HFF-Myc (cell line): ENCODE measurements at regions not wholly inside any gene's neighbourhood (a gene's known extent, or its start where the extent isn't known, plus 50 kb on each side); places are given as distances from the start of the nearest gene placed in this dataset.

Source experiments
- DNase-seq: peaks from one replicate; pipeline ENCODE4 v3.0.0-alpha.2; 2011; ENCODE audit warnings: low read depth; ENCODE audit errors: extremely low read depth
- H3K4me3 ChIP-seq: replicated peaks from 2 replicates; pipeline ENCODE4 v1.5.1; 2011; ENCODE audit warnings: low read depth, mild to moderate bottlenecking, control low read depth, low read length
- TF ChIP-seq, protein P1 (sequence below): IDR thresholded peaks from 2 replicates; pipeline ENCODE4 v1.5.1; 2012; ENCODE audit warnings: mild to moderate bottlenecking, low read depth, low read length, control low read depth; ENCODE audit errors: missing control alignments

DNA sequence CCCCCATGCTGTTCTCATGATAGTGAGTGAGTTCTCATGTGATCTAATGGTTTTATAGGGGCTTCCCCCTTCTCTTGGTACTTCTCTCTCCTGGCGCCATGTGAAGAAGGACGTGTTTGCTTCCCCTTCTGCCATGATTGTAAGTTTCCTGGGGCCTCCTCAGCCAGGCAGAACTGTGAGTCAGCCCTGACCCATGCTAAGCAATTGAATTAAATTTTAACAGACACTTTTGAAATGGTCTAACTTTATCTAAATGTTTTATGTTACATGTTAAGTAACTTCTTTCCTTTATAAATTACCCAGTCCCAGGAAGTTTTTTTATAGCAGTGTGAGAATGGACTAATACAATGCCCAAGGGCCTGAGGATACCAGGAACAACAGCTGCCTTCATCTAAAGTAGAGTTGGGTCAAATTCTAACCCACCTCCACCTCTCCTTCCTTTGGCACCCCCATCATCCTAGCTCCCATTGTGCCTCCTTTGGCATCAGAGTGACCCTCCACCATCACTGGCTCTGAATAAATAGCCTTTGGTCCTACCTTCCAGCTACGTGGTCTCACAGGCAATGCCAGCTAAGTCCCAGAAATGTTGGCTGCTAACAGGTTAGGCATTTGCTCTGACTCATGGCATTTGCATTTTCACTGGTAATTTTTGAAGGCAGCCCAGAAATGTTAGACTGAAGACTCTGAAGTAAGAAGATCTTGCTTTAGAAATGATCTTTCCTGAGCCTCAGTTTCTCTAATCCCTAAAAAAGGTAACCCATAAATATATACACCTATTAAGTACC is 182.1 kb downstream of the MOSPD2 start:
- TF ChIP-seq, protein P1, sequence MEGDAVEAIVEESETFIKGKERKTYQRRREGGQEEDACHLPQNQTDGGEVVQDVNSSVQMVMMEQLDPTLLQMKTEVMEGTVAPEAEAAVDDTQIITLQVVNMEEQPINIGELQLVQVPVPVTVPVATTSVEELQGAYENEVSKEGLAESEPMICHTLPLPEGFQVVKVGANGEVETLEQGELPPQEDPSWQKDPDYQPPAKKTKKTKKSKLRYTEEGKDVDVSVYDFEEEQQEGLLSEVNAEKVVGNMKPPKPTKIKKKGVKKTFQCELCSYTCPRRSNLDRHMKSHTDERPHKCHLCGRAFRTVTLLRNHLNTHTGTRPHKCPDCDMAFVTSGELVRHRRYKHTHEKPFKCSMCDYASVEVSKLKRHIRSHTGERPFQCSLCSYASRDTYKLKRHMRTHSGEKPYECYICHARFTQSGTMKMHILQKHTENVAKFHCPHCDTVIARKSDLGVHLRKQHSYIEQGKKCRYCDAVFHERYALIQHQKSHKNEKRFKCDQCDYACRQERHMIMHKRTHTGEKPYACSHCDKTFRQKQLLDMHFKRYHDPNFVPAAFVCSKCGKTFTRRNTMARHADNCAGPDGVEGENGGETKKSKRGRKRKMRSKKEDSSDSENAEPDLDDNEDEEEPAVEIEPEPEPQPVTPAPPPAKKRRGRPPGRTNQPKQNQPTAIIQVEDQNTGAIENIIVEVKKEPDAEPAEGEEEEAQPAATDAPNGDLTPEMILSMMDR: no peak
- no peak for DNase-seq
- H3K4me3 ChIP-seq: no peak overlapping the region

DNA sequence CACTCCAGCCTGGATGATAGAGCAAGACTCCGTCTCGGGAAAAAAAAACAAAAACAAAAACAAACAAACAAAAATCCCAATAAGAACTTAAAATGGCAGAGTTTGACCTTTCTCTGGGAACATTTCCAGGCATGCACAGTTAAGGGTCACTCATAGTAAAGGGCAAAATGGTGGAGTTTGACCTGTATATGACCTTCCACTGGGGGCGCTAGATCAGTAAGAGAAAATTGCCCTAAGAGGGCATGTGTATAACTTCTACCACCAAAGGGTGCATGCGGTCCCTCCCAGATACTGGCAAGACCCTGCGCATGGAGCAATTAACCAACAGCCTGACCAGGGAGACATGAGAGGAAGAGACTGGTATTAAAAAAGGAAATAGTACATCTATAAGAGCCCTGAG is 177.2 kb downstream of the MOSPD2 start:
- no peak overlapping the region for H3K4me3 ChIP-seq
- no peak for DNase-seq
- TF ChIP-seq, protein P1: no peak

DNA sequence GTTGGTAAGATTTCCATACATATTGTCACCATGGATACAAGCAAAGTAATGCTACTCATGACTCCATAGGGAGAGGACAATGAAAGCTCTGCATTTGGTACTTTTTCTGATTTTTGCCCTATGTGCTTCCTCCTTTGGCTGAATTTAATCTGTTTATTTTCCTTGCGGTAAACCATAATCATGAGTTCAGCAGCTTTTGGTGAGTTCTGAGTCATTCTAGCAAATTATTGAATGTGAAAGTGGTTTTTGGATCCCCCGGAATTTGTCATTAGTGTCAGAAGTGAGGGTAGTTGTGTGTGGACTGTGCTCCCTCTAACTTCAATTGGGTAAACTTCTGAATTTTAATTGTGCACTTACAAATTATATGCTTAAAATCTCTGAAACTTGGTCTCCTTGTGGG is 170.3 kb downstream of the MOSPD2 start:
- no peak for DNase-seq
- no peak overlapping the region for H3K4me3 ChIP-seq
- TF ChIP-seq, protein P1: no peak

DNA sequence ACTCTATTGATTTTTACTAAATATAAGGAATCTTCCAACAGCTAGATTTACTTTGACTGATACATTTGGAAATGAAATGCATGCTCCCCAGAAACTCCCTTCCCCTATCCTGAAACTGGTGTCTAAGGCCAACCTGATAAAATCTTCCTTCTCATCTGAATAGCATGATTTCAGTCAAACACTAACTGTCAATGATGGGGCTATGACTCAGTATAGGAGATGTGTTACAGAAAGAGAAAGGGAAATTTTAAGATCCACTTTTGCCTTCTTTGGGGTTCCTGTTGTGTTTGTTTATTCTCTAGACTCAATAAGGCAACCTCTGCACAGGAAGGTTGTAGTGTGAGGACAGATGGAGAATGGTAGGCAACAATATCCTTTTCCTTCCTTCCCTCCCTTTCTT is 160.7 kb downstream of the MOSPD2 start:
- no peak overlapping the region for H3K4me3 ChIP-seq
- DNase-seq: no peak
- TF ChIP-seq, protein P1: no peak

DNA sequence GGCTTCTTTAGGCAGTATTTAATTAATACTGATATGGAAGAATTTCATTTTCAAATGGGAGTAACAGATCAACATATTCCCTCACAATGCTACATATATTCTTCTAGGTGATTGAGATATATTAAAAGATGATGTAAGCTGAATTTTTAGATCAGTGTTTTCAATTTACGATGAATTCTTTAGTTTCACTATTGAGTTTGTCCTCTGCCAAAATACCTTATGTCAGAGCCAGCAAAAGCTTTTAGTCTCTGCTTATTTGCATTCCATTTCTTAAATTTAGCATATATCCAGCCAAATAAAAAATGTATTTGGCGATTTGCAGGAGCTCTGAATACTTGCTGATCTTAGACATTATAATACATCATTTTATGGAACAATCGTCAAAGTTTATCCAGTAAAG is 144.3 kb downstream of the MOSPD2 start:
- H3K4me3 ChIP-seq: no peak overlapping the region
- TF ChIP-seq, protein P1: no peak
- no peak for DNase-seq

DNA sequence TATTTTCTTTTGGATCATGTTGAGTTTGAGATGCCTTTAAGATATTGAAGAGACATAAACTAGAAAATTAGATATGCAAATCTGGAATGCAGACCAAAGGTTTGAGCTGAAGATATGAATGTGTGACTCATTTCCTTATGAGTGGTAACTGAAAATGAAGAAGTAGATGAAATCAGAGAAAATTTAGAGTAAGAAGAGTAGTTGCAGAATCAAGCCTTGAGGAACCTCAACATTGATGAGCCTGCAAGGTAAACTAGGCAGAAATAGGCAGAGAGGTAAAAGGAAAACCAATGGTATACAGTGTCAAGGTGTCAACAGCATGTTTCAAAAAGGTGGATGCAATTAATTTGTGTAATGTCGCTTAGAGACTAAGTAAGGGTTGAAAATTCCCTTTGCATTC is 142.8 kb downstream of the MOSPD2 start:
- TF ChIP-seq, protein P1: no peak
- no peak overlapping the region for H3K4me3 ChIP-seq
- no peak for DNase-seq

DNA sequence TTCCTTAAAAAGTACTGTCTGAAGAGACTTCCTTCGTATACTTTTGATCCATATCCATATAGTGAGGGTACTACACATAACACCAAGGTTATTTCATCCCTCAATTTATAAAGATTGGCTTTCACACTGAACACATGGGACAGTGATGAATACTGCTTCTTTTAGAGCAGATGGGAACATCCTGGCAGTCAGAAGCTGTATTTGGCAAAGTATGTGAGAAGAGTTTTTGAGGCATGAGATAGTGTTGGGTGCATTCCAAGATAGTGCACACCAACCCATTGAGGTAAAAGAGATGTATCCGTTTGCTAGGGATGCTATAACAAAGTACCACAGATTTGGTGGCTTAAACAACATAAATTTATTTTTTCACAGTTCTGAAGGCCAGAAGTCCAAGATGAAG is 141.1 kb downstream of the MOSPD2 start:
- peak; percentile 5 for DNase-seq
- no peak overlapping the region for H3K4me3 ChIP-seq
- TF ChIP-seq, protein P1: no peak
